ENCODE measurements at regions not wholly inside any gene's neighbourhood (a gene's known extent, or its start where the extent isn't known, plus 50 kb on each side); places are given as distances from the start of the nearest gene placed in this dataset.

DNA sequence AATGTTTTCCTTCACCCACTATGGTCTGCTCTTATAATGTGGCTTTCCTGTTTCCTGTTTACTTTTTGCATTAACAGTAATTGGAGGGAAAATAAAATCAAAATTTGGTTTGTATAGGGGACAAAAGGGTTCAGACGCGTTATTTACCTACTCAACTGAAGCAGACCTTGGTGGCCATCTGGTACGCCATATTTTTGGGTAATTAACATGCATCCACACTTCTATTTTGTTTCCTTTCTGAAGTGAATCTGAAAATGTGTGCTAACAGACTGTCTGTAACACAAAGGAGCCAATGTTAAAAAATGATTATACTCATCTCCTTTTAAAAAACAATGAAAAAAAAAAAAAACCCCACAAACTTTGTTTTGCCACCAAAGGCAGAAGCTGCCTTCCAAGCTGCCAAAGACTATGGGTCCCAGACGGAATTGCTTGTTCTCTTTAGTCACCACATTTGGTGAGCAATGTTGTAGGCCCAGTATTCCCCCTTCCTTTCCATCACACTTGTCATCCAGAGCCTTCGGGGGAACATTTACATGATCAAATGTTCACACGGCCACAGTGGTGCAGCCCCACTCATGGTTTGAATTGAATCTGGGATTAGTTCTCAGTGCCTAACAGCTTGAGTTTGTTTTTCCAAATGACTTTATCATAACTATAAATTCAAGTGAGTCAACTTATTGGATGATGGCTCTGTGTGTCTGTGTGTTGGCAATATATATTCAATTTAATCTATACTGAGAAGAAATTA is 323.7 kb upstream of the CD180 start (continued):
- TF ChIP-seq, protein P1, sequence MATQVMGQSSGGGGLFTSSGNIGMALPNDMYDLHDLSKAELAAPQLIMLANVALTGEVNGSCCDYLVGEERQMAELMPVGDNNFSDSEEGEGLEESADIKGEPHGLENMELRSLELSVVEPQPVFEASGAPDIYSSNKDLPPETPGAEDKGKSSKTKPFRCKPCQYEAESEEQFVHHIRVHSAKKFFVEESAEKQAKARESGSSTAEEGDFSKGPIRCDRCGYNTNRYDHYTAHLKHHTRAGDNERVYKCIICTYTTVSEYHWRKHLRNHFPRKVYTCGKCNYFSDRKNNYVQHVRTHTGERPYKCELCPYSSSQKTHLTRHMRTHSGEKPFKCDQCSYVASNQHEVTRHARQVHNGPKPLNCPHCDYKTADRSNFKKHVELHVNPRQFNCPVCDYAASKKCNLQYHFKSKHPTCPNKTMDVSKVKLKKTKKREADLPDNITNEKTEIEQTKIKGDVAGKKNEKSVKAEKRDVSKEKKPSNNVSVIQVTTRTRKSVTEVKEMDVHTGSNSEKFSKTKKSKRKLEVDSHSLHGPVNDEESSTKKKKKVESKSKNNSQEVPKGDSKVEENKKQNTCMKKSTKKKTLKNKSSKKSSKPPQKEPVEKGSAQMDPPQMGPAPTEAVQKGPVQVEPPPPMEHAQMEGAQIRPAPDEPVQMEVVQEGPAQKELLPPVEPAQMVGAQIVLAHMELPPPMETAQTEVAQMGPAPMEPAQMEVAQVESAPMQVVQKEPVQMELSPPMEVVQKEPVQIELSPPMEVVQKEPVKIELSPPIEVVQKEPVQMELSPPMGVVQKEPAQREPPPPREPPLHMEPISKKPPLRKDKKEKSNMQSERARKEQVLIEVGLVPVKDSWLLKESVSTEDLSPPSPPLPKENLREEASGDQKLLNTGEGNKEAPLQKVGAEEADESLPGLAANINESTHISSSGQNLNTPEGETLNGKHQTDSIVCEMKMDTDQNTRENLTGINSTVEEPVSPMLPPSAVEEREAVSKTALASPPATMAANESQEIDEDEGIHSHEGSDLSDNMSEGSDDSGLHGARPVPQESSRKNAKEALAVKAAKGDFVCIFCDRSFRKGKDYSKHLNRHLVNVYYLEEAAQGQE (IDR thresholded peaks at IDR 0.05), result no peak
- no peak for TF ChIP-seq CTCF (IDR thresholded peaks at IDR 0.05; ENCODE audit: low read depth, low read length, missing input control)
- TF ChIP-seq JUND (IDR thresholded peaks at IDR 0.05), result no peak

DNA sequence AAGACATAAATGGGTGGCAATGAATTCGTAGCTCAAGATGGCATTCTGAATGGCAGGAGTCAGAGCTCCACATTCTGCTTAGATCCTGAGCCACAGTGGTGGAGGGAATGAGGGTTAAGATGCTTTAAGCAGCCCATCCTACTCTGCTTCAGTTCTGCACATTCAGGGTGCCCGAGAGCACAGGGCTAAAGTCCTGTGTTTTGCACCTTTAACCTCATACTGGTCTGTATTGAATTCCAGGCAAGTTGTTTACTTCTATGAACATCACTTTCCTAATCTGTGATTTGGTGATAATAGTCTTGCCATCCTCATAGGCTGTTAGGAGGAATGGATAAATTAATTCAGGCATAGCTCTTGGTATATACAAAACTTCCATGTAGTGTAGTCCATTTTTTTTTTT is 321.6 kb upstream of the CD180 start:
- TF ChIP-seq FOXA2 (IDR thresholded peaks at IDR 0.05) (peak; percentile 19), RXRA (IDR thresholded peaks at IDR 0.05) (peak in 1 of 2 donors; percentile 34), HNF4A (conservative IDR thresholded peaks at IDR 0.05) (peak; percentile 72 to 73)
- TF ChIP-seq, protein P1 (IDR thresholded peaks at IDR 0.05), result no peak
- Histone ChIP-seq H3K9ac (ENCODE audit: low read depth in 1 of 2, low read length in 2 of 2) (no peak overlapping the region), H3K9me3 (ENCODE audit: control insufficient read depth in 4 of 4, low read length in 3 of 4) (no peaks in the 10 kb centered on the region), H3K27me3 (ENCODE audit: control insufficient read depth in 4 of 4, insufficient read depth in 4 of 4, low read length in 3 of 4) (no peaks in the 10 kb centered on the region), H3K27ac (ENCODE audit: low read depth in 1 of 2, low read length in 2 of 2) (no peak overlapping the region), H3K4me1 (ENCODE audit: control insufficient read depth in 4 of 4, insufficient read depth in 4 of 4, low read length in 3 of 4) (peaks cover 0 to 4% (median 0%) of the 10 kb centered on the region in 4 donors), H3K36me3 (ENCODE audit: control insufficient read depth in 4 of 4, insufficient read depth in 3 of 4, low read depth in 1 of 4, low read length in 3 of 4) (peaks cover 0 to 1% (median 0%) of the 10 kb centered on the region in 4 donors), H3K4me3 (ENCODE audit: low read depth in 1 of 3, low read length in 3 of 3) (no peak overlapping the region)
- no peak for DNase-seq (ENCODE audit: low spot score)
- WGBS, result 65% methylated on average over 2 of the region's 2 CpGs

DNA sequence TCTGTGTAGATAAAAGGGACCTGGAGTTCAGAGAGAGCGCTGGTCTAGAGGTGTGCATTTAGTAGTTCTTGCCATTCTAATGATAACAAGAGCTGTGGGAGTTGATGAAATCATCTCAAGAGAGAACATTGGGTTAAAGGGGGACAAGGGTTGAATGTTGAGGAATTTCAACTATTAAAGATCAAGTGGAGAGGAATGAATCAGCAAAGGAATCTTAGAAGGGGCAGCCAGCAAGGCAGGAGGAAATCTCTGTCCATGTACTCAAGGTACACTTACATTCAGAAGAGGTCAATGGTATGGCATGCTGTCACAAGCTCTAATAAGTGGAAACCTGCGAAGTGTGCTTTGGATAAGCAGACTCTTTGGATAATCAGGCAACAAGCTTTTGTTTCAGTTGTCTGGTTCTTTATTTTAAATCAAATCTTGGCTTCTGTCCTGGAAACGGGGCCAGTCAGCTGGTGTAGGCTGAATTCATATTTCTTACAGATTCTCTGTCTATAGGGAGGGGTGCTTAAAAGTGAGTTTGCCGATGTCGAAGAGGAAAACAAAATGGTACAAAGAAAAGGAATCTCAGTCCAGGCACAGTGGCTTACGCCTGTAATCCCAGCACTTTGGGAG is 320.5 kb upstream of the CD180 start:
- no peak overlapping the region for H3K27ac ChIP-seq (ENCODE audit: low read depth in 1 of 2, low read length in 2 of 2)

More for the DNA sequence above, 320.5 kb upstream of the CD180 start:
- Histone ChIP-seq H3K9ac (ENCODE audit: low read depth in 1 of 2, low read length in 2 of 2) (no peak overlapping the region), H3K27me3 (ENCODE audit: control insufficient read depth in 4 of 4, insufficient read depth in 4 of 4, low read length in 3 of 4) (no peaks in the 10 kb centered on the region), H3K4me3 (ENCODE audit: low read depth in 1 of 3, low read length in 3 of 3) (no peak overlapping the region), H3K4me1 (ENCODE audit: control insufficient read depth in 4 of 4, insufficient read depth in 4 of 4, low read length in 3 of 4) (peaks cover 0 to 4% (median 0%) of the 10 kb centered on the region in 4 donors), H3K9me3 (ENCODE audit: control insufficient read depth in 4 of 4, low read length in 3 of 4) (no peaks in the 10 kb centered on the region), H3K36me3 (ENCODE audit: control insufficient read depth in 4 of 4, insufficient read depth in 3 of 4, low read depth in 1 of 4, low read length in 3 of 4) (peaks cover 0 to 1% (median 0%) of the 10 kb centered on the region in 4 donors)
- DNase-seq (ENCODE audit: low spot score), result no peak
- TF ChIP-seq HNF4G (IDR thresholded peaks at IDR 0.05) (no peak), MAX (IDR thresholded peaks at IDR 0.05) (no peak)
- 91% methylated on average over 6 of the region's 6 CpGs for WGBS

Measured in liver (tissue), 8 donors.